ENCODE measurements at regions not wholly inside any gene's neighbourhood (a gene's known extent, or its start where the extent isn't known, plus 50 kb on each side); places are given as distances from the start of the nearest gene placed in this dataset.

DNA sequence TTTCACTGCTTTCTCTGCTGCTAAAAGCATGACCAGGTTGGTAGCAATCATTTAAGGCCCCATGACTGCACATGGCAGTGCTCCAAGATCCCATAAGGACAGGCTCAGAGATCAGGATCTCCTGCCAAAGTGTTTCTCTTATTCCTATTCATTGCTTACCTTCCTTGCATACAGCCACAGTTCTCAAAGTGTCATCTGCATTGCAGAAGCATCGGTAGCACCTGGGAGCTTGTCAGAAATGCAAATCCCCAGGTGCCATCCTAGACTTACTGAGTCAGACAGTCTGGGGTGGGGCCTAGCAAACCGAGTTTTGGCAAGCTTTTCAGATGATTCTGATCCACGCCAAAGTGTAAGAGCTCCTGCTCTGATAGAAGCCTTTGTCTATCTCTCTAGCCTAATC lies 489.0 kb upstream of the AUTS2 start:
- TF ChIP-seq, protein P1, sequence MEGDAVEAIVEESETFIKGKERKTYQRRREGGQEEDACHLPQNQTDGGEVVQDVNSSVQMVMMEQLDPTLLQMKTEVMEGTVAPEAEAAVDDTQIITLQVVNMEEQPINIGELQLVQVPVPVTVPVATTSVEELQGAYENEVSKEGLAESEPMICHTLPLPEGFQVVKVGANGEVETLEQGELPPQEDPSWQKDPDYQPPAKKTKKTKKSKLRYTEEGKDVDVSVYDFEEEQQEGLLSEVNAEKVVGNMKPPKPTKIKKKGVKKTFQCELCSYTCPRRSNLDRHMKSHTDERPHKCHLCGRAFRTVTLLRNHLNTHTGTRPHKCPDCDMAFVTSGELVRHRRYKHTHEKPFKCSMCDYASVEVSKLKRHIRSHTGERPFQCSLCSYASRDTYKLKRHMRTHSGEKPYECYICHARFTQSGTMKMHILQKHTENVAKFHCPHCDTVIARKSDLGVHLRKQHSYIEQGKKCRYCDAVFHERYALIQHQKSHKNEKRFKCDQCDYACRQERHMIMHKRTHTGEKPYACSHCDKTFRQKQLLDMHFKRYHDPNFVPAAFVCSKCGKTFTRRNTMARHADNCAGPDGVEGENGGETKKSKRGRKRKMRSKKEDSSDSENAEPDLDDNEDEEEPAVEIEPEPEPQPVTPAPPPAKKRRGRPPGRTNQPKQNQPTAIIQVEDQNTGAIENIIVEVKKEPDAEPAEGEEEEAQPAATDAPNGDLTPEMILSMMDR (conservative IDR thresholded peaks at IDR 0.05): no peak
- no peak for TF ChIP-seq ZFX (IDR thresholded peaks at IDR 0.05)

Data from C4-2B (cell line).